ENCODE measurements at regions not wholly inside any gene's neighbourhood (a gene's known extent, or its start where the extent isn't known, plus 50 kb on each side); places are given as distances from the start of the nearest gene placed in this dataset.
"Not testable (repeated sequence)": the region's sequence is repeated elsewhere in the genome, so short reads cannot be mapped to it uniquely, and the experiment has no call there.

DNA sequence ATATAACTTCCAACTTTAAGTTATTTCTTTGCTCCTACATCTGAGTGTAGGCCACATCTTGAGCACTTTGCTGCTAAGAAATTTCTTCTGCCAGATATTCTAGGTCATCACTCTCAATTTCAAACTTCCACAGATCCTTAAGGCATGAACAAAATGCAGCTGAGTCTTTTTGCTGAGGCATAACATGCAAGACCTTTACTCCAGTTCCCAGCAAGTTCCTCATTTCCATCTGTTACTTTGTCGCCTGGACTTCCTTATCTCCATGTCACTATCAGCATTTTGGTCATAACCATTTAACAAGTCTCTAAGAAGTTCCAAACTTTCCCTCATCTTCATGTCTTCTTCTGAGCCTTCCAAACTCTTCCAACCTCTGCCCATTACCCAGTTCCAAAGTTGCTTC lies 1077.3 kb upstream of the TMEFF2 start:
- no peak for DNase-seq
- intact Hi-C loops (cut with DNase I), result no loop called here

DNA sequence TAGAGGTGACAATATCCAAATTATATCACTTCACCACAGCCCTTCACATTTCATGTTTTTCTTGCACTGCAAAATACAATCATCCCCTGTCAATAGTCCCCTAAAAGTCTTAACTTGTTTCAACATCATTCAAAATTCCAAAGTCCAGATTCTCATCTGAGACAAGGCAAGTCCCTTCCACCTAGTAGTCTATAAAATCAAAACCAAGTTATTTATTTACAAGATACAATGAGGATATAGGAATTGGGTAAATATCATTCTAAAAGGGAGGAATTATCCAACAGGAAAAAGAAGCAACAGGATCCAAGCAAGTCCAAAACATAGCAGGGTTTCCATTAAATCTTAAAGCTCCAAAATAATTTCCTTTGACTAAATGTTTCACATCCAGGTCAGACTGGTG lies 1076.1 kb upstream of the TMEFF2 start:
- DNase-seq, result no peak
- intact Hi-C loops (cut with DNase I), result no loop called here

DNA sequence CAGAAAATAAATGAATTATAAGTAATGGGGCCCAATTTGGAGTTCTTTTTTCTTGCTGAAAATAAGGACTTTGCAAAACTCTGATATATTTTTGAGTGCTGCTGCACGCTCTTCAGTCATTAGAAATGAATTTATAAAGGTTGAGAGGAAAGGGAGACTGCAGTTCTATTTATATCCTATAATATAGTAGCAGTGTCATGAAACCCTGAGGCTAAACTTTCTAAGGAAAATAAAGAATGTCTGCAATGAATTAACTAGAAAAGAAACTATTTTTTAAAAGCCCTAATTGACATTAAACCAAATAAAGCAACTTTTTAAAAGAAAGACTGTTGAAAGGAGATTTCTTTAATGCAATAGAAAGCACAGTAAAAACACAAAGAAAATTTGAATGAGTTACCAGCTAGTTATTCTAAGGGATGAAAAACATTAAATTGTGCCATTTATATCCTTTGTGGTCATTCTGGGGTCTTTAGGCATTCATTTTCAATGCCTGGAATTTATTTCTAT lies 1072.8 kb upstream of the TMEFF2 start:
- intact Hi-C loops (cut with DNase I), result no loop called here
- no peak for DNase-seq

DNA sequence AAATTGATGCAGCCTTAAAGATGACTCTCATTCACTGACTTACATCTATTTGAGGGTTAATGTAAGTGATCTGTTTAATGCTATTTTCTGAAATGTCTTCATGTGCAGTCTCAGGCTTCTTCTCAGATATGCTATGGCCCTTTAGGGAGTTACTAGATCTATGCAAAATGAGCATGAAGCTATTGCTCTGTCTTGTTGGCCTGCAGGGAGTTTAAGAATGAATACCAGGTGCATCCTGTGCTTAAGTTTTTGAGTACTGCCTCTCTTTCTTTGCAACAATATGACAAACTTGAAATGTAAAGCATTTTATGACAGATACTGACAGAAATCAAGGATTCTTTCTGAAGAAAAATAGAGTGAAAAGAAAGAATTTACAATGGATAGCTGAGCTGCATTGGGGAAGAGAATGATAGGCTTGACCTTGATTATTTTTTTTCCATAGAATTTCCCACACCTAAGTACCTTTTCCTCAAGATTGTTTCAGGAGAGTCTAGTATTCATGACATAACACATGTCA lies 1058.3 kb upstream of the TMEFF2 start:
- no peak for DNase-seq
- intact Hi-C loops (cut with DNase I), result no loop called here

DNA sequence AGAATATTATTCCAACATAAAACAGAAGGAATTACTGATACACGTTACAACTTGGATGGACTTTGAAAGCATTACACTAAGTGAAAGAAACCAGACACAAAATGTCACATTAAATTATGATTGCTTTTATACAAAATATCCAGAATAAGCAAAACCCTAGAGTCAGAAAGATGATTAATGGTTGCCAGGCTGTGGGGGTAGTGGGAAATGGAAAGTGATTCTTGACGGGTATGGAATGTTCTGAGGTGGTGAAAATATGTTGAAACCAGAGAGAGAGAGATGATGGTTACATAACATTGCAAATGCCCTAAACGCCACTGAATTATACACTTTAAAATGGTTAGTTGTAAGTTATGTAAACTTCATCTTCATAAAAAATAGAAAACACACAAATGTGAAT lies 1057.2 kb upstream of the TMEFF2 start:
- intact Hi-C loops (cut with DNase I), result no loop called here
- no peak for DNase-seq

DNA sequence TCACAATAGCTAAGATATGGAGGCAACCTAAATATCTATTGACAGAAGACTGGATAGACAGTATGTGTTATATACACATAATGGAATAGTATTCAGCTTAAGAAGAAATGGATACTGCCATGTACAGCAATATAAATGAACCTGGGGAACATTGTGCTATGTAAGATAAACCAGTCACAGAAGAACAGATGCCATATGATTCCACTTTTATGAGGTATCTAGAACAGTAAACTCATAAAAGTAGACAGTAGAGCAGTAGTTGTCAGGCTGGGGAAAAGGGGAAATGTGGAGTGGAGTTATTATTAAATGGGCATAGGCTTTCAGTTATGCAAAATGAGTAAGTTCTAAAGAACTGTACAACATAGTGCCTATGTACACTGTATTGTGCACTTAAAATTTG lies 1055.7 kb upstream of the TMEFF2 start:
- DNase-seq, result no peak
- intact Hi-C loops (cut with DNase I), result no loop called here

DNA sequence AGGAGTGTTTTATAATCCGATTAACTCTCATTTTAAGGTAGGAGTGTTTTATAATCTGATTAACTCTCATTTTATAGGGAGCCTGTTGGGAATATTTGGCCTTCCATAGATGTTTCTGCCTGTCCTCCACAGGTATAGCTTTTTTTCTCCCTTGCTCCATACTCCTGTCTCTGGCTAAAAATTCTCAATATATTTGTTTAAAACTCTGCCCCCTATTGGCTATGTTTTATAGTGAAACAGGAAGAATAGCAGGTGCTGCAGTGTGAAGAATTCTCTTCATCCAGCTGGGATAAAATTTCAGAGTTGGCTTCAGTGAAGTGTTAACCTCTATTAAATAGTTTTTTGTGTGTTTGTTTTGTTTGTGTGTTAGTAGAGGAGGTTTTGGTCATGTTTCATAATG lies 1046.0 kb upstream of the TMEFF2 start:
- intact Hi-C loops (cut with DNase I), result no loop called here
- DNase-seq, result no peak

DNA sequence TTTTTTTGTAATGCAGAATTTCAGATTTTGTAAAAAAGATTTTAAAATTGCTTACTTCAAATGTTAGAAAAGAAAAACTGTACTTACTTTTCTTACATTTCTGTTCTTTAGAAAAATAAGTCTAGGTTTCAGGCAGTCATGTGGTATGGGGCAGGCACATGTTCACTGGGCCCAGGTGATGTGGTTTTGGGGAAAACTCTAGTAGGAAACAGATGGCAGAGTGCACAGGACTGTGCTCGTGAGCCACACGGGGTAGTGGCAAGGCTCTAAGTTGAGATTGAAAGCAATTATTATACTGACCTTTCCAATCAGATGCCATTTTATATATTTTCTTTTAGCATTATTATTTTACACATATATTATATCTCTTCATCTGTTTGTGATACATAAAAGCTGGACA lies 1036.9 kb upstream of the TMEFF2 start:
- intact Hi-C loops (cut with DNase I), result no loop called here
- DNase-seq, result no peak

DNA sequence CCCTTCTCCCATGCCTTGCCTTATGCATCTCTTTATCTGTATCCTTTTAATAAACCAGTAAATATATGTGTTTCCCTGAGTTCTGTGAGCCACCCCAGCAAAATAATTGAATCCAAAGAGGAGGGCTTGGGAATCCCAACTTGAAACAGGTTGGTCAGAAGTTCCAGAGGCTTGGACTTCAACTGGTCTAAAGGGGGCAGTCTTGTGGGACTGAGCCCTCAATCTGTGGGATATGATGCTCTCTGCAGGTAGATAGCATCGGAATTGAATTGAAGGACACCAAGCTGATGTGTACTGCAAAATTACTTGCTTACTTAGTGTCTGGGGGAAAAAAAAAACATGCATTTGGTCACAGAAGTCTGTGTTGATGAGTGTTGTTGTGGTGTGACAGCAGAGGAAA lies 1033.5 kb upstream of the TMEFF2 start:
- intact Hi-C loops (cut with DNase I), result no loop called here
- no peak for DNase-seq

DNA sequence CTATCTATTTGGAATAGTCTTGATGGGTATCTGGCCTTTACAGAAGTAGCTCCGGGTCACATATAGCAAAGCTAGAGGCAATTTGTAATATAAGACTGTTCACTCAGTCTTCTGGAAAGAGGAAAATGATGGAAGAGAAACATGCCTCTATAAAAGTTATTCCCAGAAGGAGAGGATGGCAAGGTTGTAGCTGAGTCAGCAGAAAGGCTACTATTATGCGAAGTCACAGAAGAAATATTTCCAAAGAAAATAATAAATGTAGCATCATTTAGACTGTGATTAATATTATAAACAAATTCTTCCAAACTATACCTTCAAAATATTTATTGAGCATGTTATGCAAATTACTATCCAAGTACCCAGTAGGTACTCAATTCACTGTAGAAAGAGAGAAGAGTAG lies 1027.7 kb upstream of the TMEFF2 start:
- no peak for DNase-seq
- intact Hi-C loops (cut with DNase I), result no loop called here

DNA sequence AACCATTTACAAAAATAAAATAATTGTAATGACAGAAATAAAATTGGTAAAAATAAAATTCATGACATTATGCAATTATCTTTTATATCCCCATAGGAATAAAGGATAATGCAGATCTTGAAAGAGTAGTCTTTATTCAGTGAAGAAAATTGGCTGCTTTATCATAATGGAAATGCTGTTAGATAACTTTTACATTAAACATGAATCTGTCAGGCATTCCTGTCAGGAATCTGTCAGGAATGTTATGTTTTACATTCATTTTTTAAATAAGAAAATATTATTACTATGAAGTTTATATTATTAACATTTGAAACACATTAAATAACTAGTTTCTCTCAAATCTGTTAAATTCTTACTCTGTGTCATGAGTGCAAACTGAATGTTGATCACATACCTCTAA lies 1024.7 kb upstream of the TMEFF2 start:
- intact Hi-C loops (cut with DNase I), result no loop called here
- no peak for DNase-seq

DNA sequence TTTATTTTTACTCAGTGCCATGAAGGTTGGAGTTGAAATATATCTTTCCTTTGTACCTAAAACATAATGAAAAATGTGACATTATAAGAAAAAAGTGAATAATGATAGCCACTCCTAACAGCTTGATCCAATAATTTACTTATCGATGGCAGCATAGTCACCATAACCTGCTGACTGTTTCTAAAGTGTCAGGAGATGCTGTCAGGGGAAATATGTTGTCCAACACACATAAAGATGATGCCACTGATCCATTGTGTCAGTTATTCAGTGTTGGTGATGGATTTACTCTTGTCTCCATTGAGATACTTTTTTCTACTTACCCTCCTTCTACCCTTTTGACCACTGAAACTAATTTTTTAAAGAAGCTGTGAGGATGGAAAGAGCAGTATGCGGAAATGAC lies 1006.9 kb upstream of the TMEFF2 start:
- intact Hi-C loops (cut with DNase I), result no loop called here
- no peak for DNase-seq

DNA sequence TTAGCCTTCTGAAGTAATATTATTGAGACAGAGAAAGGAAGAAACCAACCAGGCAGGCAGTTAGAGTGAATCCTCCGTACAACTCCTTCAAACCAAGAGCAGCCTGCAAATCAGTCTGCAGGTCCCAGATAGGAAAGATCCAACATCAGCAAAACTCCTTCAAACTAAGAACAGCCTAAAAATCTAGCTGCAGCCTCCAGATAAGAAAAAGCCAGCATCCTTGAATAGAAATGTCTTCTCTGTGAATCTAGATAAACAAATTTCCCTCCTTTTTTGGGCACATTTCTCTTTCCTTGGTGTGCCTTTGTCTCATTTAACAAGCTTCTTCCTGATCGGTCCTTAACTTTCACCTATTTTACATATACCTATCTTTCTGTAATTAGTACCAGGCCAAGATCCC lies 1004.6 kb upstream of the TMEFF2 start:
- intact Hi-C loops (cut with DNase I), result no loop called here
- no peak for DNase-seq

DNA sequence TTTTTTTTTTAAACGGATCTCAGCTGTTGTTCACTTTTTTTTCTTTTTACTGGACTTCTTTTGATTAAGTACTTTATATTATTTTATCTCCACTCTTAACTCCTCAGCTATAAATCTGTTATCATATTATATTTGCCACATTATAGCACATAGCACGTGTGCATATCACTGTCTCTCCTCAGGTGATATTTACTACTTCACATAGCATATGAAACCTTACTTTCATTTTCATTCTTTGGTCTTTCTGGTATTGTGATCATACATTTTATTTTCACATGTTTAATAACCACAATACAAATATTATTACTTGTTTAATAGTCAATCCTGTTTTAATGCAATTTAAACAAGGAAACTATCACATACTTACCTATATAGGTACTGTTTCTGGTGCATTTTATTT lies 993.1 kb upstream of the TMEFF2 start:
- intact Hi-C loops (cut with DNase I), result no loop called here

DNA sequence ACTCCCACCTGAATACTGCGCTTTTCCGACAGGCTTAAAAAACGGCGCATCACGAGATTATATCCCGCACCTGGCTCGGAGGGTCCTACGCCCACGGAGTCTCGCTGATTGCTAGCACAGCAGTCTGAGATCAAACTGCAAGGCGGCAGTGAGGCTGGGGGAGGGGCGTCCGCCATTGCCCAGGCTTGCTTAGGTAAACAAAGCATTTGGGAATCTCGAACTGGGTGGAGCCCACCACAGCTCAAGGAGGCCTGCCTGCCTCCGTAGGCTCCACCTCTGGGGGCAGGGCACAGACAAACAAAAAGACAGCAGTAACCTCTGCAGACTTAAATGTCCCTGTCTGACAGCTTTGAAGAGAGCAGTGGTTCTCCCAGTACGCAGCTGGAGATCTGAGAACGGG lies 976.2 kb upstream of the TMEFF2 start:
- DNase-seq; intact Hi-C loops (cut with DNase I): not testable (repeated sequence)

More for the DNA sequence above, 993.1 kb upstream of the TMEFF2 start:
- no peak for DNase-seq

DNA sequence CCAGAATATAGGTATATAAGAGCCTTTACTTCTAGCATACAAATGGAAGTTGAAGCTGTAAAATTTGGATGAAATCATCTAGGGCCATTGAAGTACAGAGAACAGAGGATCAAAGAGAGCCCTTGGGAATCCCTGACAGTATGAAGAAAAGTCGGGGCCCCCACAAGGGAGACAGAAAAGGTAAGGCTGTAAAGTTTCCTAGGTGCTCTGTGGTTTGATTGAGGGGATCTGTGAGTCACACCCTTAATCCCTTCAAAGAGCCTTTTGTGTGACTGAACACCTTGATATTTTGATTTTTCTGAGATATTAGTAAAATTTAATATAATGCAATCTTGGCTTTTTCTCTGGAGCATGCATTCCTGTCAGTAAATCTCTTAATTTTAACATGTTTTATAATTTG lies 961.7 kb upstream of the TMEFF2 start:
- intact Hi-C loops (cut with DNase I), result no loop called here

DNA sequence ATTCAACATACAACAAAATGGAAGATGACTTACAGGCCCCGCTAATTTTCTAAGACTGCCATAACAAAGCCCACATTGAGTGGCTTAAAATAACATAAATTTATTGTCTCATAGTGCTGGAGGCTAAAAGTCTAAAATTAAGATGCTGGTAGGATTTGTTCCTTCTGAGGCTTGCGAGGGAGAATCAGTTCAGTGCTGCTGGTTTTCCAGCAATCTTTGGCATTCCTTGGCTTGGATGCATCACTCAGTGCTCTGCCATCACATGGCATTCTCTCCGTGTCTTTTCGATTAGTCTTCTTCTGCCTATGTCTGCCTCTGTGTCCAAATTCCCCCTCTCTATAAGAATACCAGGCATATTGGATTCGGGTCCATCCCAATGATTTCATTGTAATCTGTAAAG lies 959.3 kb upstream of the TMEFF2 start:
- DNase-seq, result no peak
- intact Hi-C loops (cut with DNase I), result no loop called here

More for the DNA sequence above, 961.7 kb upstream of the TMEFF2 start:
- no peak for DNase-seq

DNA sequence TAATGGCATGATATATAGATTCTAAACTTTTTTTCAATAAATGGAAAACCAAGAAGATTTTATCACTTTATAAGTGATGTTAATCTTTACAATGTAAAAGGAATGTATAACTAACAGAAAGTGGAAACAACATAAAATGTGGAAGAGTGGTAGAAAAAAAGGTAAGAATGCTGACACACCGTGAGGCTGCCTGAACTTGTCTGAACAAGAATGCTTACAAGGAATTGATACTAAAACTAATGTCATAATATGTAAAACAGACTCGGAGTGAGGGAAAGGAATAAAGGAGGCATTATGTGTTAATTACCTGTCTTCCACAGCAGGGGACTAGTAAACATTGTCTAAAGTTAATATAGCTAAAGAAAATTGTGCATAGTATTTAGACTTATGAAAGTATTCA lies 958.8 kb upstream of the TMEFF2 start:
- intact Hi-C loops (cut with DNase I), result no loop called here
- DNase-seq, result no peak

DNA sequence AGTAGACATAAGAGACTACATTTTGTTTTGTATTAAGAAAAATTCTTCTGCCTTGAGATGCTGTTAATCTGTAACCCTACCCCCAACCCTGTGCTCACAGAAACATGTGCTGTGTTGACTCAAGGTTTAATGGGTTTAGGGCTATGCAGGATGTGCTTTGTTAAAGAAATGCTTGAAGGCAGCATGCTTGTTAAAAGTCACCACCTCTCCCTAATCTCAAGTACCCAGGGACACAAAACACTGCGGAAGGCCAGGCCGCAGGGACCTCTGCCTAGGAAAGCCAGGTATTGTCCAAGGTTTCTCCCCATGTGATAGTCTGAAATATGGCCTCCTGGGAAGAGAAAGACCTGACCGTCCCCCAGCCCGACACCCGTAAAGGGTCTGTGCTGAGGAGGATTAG lies 947.7 kb upstream of the TMEFF2 start:
- intact Hi-C loops (cut with DNase I); DNase-seq: not testable (repeated sequence)

DNA sequence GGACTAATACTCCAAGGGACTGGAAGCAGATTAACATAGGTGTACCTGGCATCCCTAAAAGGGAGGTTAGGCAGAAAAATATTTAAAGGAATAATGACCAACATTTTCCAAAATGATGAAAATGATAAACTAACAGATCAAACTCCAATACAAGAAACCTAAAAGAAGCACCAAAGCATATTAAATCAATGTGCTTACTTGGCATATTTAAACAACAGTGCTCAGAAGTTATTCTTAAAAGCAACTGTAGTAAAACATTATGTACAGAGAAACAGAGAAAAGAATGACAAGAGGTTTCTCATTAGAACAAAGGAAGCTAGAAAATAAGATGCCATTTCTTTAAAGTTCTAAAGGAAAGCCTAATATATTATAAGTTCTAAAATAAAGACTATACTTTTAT lies 947.3 kb upstream of the TMEFF2 start:
- DNase-seq, result no peak
- intact Hi-C loops (cut with DNase I), result no loop called here

DNA sequence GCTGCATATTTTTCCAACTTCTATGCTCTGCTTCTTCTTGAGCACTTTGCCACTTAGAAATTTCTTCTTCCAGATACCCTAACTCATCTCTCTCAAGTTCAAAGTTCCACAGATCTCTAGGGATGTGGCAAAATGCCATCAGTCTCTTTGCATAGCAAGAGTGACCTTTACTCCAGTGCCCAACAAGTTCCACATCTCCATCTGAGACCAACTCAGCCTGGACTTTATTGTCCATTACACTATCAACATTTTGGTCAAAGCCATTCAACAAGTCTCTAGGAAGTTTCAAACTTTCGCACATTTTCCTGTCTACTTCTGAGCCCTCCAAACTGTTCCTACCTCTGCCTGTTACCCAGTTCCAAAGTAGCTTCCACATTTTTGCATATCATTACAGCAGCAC lies 946.2 kb upstream of the TMEFF2 start:
- DNase-seq; intact Hi-C loops (cut with DNase I): not testable (repeated sequence)

DNA sequence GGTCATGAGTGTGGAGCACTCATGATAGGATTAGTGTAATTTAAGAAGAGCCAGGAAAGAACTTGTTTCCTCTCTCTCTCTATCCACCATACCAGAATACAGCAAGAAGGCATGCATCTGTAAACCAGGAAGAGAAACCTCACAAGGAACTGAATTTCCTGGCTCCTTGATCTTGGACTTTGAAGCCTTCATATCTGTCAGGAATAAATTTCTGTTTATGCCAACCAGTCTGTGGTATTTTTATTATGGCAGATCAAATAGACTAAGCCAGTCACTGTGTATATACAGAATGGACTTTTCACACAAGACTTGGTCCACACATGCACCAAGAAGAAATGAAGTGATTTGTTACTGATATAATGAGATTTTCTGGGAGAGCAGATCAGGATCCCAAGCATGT lies 930.1 kb upstream of the TMEFF2 start:
- DNase-seq, result no peak
- intact Hi-C loops (cut with DNase I), result no loop called here

DNA sequence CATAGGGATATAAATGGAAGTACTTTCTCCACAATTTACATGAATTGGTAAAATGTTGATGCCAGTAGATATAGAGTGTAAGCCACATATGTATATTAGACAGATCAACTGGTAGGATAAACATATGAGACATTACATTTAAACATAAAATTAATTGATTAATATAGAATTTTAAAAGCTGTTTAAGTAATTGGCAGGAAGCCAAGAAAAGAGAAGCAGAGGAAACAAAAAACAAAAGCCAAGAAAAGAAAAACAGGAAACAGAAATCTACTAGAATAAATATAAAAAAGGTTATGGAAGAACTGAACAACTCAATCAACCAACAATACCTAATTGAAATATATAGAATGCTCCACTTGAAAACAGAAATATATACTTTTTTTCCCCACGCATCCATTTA lies 920.1 kb upstream of the TMEFF2 start:
- no peak for DNase-seq
- intact Hi-C loops (cut with DNase I), result no loop called here
